GM18868 (cell line): ENCODE measurements at regions not wholly inside any gene's neighbourhood (a gene's known extent, or its start where the extent isn't known, plus 50 kb on each side); places are given as distances from the start of the nearest gene placed in this dataset.
A peak's percentile ranks its signal among the peaks of the same experiment; 100 is the strongest.
"Not testable (repeated sequence)": the region's sequence is repeated elsewhere in the genome, so short reads cannot be mapped to it uniquely, and the experiment has no call there.

Experiments used
- ATAC-seq: cut with Tn5 transposase; IDR thresholded peaks from one replicate; pipeline ENCODE4 v1.9.1; 2021; ENCODE audit warnings: mild to moderate bottlenecking, moderate library complexity; ENCODE audit not compliant: unreplicated experiment

DNA sequence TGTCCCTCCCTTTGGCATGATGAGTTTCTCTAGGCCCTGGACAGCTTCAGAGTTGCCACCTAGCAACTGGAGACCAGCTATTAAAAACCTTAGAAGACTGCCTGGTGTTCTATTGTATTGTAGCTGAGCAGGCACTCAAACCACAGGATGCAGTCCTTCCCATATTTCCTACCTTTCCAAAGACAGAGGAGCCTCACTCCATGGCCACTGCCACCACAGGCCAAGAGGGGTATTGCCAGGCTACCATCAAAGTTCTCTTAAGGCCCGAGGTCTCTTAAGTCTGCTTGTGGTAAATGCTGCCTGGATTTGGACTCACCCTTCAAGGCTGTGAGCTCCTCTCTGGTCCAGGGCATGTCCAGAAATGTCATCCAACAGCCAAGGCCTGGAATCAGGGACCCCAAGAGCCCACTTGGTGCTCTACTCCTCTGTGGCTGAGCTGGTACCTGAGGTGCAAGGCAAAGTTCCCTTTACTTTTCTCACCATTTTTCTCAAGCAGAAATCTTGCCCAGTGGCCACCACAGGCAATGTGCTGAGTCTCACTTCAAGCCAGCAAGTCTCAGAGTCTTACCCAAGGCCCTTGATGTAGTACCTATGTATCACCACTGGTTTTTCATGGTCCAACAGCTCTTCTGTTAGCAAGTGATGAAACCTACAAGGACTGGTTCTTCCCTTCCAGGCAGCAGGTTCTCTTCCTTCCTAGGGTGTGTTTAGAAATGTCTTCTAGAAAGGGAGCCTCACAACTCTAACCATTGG lies 269.4 kb downstream of the AMY1C start:
- peak; percentile 49 for ATAC-seq

DNA sequence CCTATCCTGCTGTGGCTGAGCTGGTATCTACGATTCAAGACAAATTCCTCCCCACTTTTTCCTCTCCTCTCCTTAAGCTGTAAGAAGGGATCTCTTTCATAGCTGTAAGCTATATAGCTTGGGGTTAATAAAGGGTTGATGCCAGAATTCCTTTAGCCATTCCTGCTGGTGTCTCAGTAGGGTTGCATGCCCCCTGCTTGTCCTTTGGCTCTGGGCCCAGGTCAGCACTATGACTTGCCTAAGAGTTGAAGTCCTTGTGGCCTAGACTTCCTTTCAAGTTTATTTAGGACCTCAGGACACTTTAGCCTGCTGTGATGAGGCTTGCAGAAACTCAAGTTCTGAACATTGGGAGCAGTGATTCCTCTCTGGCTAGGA lies 270.0 kb downstream of the AMY1C start:
- no peak for ATAC-seq

DNA sequence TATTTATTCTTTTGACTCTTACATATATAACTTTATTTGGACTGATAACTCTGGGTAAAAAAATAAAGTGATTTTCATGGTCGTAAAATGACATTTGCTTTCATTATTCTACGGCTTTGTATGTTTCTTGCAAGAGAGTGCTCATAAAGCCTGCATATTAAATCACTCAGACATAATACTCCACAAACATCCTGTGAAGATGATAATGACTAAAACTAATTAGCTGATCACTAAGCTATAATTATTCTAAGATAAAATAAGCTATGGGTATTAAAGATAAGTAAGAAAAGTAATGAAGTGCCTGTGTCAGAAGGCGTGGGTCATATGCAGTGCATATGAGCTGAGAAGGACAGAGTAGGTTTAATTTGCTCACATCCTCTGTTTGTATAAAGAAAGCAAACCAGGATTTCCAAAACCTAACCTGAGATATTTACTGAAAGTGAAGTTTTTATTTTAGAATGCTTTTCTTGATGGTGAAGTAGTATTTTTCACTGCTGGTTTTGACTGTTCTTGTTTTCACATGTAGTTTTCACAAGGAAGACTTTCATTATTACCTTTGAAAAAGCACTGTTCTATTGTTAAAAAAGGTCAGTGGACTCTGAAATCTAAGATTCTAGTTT lies 278.8 kb downstream of the AMY1C start:
- peak; percentile 73 for ATAC-seq

DNA sequence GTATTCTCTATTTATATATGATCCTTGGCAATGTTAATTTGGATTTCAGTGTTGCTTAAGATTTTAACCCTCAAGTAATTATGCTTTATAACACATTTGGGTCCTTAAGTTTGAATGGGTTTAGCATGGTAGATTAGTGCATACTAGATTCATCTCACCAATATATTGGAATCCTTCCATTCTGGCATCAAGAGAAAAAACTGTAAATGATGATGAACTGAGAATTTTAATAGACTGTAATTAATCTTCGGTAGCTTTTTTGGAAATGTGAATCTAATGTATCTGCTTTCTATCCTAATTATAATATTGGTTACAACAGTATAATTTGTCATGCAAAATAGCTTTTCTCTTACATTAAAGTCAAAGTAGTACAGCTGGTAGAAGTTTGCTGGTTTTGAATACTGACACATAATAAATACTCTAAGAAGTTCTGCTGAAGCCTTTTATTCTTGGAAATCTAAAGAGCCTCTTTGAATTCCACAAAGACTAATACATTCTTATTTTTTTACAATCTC lies 279.8 kb downstream of the AMY1C start:
- ATAC-seq: no peak

DNA sequence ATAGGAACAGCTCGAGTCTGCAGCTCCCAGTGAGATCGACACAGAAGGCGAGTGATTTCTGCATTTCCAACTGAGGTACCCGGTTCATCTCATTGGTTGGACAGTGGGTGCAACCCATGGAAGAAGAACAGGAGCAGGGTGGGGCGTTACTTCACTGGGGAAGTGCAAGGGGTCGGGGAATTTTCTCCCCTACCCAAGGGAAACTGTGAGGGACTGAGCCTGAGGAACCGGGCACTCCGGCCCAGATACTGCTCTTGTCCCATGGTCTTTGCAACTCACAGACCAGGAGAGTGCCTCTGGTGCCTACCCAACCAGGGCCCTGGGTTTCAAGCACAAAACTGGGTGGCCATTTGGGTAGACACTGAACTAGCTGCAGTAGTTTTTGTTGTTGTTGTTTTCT lies 307.1 kb downstream of the AMY1C start:
- ATAC-seq: no peak

DNA sequence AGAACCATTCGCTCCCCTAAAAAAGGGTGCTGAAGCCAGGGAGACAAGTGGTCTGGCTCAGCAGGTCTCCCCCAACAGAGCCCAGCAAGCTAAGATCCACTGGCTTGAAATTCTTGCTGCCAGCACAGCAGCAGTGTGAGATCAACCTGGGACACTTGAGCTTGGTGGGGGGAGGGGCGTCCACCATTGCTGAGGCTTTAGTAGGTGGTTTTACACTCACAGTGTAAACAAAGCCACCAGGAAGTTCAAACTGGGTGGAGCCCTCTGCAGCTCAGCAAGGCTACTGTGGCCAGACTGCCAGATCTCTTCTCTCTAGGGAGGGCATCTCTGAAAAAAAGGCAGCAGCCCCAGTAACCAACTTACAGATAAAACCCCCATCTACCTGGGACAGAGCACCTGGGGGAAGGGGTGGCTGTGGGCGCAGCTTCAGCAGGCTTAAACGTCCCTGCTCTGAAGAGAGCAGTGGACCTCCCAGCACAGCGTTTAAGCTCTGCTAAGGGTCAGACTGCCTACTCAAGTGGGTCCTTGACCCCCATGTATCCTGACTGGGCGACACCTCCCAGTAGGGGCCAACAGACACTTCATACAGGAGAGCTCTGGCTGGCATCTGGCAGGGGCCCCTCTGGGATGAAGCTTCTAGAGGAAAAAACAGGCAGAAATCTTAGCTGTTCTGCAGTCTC lies 307.7 kb downstream of the AMY1C start:
- ATAC-seq: peak; percentile 47

DNA sequence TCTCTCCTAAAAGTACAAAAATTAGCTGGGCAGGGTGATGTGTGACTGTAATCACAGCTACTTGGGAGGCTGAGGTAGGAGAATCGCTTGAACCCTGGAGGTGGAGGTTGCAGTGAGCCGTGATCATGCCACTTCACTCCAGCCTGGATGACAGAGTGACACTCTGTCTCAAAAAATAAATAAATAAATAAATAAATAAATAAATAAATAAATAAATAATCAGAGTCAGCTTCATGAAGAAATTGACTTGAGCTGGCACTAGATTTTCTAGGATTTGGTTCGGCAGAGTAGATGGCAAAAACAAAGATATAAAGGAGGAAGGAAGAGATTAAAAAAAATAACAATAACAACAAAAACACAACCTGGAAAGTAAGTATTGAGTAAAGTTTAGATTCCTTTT lies 311.9 kb downstream of the AMY1C start:
- not testable (repeated sequence) for ATAC-seq

DNA sequence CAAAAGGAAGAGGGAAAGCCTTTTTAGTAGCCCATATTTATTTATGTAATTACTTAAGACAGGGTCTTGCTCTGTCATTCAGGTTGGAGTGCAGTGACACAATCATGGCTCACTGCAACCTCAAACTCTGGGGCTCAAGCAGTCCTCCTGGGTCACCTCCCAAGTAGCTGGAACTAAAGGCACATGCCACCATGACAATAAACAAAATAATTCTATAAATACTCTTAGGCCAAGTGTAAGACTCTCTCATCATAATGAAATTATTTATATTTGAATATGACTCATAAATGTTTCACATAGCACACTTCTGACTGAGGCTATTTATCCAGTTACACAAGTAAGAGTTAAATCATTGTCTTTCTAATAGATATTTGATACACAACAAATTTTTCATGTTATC lies 314.7 kb downstream of the AMY1C start:
- ATAC-seq: no peak

DNA sequence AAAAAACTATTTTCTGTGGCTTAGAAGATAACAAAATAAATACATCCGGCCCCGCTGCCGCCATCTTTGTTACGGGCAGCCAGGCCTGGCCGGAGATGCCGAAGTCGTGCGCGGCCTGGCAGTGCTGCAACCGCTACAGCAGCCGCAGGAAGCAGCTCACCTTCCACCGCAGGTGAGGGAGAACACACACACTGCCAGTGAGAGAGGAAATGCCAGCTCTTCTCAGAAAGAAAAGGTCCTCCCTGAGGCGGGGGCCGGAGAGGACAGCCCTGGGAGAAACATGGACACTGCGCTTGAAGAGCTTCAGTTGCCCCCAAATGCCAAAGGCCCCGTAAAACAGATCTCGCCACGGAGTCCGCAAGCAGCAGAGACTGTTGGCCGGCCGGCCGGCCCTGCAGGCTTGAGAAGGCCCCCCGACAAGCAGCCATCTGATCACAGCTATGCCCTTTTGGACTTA lies 323.2 kb downstream of the AMY1C start:
- ATAC-seq: no peak

DNA sequence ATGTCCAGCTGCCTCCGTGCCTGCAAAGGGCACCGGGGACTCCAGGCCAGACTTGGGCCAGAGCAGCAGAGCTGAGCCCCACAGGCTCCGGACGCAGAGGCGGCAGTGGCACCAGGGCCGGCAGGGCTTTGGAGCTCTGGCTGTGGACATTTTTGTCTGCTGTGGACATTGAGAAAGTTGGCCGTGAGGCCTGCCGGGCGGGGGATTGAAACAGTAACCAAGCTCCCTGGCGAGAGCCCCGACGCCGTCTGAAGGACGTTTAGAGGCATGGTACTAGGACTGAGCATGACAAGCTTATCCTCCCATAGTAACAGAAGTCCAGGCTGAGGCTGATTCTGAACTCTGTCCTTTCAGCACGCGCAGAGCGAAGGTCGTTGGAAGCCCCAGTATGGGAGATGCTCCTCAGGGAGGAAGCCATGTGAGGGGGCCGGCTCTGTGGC lies 323.8 kb downstream of the AMY1C start:
- no peak for ATAC-seq

DNA sequence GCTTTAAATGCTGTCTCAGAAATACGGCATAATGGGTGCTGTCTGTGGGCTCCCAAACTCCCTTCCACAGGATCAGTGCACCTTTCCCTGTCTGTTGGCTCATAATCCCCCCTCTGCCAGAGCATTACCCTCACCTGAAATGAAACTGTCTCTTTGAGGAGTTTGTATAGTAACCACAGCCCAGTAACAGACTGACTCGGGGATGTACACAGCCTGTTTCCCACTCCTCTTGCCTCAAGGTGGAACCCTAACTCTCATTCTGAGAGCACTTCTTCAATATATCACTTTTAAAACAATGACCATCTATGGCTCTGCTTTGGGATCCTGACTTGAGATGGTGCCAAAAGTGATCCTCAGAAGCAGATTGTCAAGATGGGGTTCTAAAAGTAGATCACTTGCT lies 332.5 kb downstream of the AMY1C start:
- peak; percentile 90 for ATAC-seq

DNA sequence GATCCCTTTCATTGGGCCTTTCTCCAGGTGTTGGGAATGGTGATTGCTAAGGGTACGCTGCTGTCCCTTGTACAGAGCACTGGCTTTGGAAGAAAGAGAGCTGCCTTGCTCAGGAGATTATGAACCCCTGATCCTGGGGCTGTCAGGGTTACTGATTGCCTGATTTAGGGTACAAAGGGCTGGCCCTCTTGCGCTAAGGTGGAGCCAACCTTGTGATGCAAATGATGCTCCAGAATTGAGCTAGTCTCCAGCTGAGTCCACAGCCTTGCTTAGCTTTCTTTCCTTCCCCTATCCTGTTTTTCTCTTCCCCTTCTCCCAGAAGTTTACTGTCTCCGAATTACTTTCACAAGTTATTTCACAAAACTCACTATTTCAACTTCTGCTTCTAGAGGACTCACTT lies 334.7 kb downstream of the AMY1C start:
- no peak for ATAC-seq

DNA sequence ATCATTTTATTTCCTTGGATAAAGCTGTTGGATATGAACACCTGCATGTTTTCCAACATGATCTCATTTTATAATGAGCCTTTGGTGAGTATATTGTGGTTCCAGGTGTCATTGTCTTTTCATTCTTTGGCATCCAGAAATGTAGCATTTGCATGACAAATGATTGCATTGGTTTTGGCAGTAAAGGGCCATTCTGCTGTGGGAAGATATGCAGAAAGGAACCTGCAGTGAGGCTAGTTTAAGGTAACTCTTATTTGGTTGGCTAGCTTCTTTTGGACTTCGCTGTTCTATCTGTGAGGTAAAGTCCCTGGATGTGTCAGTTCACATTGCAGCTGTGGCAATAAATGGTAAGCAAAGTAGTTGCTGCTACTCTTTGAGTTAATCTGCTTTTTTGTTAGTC lies 343.0 kb downstream of the AMY1C start:
- no peak for ATAC-seq

DNA sequence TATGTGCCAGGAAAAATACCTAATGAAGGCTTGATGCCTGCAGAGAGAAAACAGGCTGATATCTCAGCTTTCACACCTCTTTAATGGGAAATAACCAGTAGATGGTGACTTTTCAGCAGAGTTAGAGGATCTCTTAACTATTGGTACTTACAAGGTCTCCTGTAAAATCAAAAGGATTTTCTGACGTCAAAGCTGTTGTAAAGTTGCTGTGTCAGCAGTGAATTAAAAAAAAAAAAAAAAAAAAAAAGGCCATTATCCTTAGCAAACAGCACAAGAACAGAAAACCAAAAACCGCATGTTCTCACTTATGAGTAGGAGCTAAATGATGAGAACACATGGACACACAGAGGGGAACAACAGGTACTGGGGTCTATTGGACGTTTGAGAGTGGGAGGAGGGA lies 349.1 kb downstream of the AMY1C start:
- no peak for ATAC-seq

DNA sequence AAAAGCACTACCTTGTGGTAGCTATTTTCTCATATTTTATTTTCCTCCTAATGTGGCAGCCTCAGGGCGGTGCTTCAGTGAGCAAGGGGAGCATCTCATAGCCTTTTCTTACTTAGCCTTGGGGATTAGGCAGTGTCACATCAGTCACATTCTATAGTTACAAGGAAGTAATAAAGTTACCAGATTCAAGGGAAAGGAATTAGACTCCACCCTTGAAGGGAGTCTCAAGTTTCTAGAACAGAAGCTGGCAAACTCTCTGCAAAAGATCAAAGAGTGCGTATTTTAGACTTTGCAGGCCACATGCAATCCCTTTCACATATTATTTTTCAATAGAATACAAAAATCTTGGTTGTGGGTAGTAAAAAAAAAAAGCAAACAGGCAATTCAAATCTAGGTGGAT lies 350.4 kb downstream of the AMY1C start:
- ATAC-seq: no peak

DNA sequence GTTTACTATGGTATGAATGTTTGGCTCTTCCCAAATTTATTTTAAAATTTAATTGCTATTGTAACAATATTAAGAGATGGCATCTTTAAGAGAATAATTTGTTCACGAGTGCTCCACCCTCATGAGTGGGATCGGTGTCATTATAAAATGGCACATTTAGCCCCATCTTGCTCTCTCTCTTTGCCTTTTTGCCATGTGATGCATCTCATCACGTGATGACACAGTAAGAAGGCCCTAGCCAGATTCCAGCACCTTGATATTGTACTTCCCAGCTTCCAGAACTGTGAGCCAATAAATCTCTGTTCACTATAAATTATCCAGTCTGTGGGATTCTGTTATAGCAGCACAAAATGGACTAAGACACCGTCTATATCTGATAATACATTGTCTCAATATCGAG lies 355.8 kb downstream of the AMY1C start:
- ATAC-seq: no peak

DNA sequence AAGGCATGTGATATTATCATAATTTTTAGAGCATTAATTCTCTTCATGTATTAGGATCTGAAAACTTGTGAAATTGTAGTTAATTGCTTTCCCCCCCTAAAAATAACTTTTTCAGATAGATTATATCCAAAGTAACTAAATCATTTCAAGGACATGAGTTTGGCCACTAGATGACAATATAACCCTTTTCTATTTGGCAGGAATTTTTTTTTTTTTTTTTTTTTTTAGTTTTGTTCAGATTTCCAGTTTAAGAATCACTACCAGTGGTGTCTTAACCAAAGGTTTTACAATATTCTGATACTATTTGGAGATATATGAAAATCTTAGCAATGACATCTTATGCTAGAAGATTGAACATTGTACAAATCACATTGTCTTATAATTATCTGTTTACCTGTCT lies 370.8 kb downstream of the AMY1C start:
- ATAC-seq: no peak

DNA sequence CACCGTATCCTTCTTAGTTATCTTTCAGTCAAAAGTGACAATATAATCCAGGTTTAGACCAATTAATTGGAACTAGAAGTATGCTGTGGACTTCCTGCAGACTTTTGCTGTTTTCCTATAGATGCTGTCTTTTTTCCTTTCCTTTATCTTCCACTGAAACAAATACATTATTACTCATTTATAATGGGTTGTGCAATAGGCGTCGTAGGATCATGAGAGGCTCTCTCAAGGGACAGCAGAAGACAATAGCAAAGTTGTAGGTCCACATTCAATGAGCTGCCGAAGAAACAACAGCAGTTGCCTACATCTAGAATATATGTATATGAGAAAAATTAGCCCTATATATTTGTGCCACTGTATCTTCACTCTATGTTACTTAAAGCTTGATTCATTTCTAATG lies 371.6 kb downstream of the AMY1C start:
- ATAC-seq: no peak

DNA sequence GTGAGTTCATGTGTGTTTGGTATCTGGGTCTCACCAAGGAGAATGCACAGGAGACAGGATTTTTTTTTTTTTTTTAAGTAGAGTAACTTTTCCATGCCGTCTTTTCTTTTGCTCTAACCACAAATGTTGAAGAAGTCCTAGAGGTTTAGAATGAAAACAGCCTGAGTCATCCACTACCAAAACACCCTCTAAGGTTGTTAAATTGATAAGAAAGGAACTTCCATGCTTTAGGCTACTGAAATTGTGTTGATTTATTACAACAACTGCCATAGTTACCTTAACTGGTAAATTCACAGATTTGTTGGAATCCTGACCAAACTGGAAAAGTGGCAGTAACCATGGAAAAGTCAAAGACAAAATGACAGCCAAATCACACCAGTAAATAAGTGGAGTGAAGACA lies 375.6 kb downstream of the AMY1C start:
- no peak for ATAC-seq

DNA sequence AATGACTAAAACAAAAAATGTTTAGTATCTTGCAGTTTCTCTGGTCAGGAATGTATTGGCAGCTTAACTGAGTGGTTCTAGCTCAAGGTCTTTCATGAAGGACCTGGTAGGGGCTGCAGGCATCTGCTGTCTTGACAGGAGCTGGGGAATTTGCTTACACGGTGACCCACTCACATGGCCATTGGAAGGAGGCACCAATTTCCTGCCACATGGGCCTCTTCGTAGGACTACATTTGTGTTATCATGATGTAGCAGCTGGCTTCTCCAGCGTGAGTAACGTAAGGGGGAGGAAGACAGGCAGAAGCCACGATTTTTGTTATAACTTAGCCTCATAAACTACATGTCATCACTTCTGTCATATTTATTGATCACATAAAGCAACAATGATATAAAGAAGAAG lies 376.3 kb downstream of the AMY1C start:
- ATAC-seq: no peak

DNA sequence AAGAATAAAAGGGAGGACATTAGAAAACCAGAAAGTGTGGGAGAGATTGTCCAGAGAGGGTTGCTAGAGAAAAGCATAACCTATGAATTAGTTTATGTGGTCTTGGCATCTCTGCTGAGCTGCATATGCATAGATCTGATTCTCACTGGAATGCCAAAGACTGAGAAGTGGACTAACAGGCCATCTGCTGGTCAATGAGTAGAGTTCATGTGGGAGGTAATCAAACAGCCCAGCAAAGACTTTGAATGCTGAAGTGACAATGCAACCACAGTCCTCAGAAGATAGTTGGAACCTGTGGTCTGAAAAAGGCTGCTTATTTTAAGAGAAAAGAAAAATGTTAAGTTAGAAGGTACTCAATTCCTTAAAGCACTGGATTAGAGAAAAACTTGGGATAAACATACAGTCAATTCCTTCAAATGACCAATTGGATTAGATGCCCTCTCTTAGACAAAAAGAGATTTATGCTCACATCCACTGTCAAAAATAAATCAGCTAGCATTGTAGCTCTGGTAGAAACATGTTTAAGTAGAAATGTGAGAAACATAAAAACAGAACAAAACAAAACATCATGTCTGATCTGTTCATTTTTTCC lies 382.8 kb downstream of the AMY1C start:
- peak; percentile 82 for ATAC-seq

DNA sequence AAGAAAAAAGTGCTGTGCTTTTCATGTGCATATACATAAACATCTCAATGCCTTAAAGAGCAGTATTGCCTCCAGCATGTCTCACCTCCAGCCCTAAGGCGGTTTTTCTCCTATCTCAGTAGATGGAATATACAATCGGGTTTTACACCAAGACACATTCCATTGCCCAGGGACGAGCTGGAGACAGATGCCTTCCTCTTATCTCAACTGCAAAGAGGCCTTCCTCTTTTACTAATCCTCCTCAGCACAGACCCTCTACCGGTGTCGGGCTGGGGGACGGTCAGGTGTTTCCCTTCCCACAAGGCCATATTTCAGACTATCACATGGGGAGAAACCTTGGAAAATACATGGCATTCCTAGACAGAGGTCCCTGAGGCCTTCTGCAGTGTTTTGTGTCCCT lies 385.3 kb downstream of the AMY1C start:
- ATAC-seq: not testable (repeated sequence)
